Retina (tissue), 1 donor: ENCODE measurements at regions not wholly inside any gene's neighbourhood (a gene's known extent, or its start where the extent isn't known, plus 50 kb on each side); places are given as distances from the start of the nearest gene placed in this dataset.

Experiments
- DNase-seq: peaks from one replicate; pipeline ENCODE4 v3.0.0-alpha.2; 2016

DNA sequence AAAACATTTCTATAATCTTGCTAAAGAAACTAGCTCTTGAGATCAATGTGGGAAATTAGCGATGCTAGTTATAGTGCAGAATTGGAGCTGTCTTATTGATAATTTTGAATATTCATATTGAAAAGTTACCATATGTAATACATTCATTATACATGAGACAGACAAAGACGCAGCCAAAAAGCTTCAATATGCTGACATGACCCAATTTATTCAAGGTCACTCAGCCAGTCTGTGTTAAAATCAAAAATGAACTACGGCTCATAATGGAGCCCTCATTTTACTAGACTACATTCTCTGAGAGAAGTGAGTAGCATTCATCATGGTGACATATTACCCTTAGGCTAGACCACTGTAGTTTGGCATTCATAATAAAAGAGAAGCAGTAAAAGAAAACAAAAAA, 107.3 kb upstream of the GABRG2 start:
- peak; percentile 11 for DNase-seq

DNA sequence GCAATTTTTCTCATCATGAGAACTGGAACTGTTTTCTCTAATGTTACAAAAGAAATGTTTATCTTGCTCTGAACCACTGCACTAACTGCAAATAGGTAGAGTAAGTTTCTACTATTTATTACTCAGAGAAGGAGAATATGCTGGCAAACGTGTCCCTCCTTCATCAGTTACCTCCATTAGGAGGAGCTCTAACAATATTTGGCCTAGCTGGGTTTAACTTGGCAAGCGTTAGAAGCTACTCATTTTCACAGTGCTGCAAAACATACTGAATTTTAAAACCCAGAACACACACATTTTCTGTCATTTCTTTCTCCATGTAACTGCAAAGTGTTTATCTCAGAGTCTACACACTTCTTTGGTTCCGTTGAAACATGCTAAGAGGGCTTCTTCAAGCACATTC, 101.0 kb upstream of the GABRG2 start:
- DNase-seq = no peak

DNA sequence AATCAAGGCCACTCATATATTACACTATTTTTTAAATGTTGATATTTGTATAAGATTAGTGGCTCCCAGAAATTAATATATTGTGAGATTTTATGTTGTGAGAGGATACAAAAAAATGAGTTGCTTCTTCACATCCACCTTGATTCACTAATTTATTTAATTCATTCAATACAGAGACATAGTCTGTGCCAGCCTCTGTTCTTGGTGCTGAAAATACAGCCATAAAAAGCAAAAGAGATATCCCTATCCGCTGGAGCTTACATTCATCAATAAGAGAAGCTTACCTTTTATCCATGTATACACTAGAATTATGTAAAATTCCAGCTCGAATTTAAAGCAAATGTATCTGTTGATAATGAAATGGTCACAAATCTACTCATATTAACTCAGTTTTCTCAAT, 92.2 kb upstream of the GABRG2 start:
- DNase-seq = no peak

DNA sequence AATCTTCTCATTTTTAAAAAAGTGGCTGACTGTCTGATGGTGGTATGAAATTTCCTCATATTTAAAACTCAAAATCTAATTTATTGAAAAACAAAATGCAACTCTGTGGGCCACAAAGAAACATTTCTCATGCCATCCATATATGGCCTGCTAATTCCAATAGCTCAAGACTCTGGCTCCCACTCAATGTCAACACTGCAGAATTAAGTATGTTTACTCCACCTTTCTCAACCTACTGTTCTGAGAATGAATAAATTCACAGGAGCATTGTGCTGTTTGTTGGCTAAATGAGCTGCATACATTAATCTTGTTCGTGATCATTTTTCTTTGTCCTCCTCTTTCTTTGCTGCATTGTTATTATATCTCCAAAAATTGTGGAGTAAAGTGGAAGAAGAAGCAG, 79.5 kb upstream of the GABRG2 start:
- no peak for DNase-seq
